Testis (tissue), 2 donors: ENCODE measurements at regions not wholly inside any gene's neighbourhood (a gene's known extent, or its start where the extent isn't known, plus 50 kb on each side); places are given as distances from the start of the nearest gene placed in this dataset.

ENCODE experiments used
- DNase-seq: peaks from one replicate; pipeline ENCODE4 v3.0.0-alpha.2; 2019
- H3K27ac ChIP-seq, 2 donors: fragments of 200-600 bp; sonication (generic); one replicate each; pipeline ENCODE4 v1.5.1; 2019
- H3K27me3 ChIP-seq: fragments of 200-600 bp; sonication (generic); one replicate; pipeline ENCODE4 v1.5.1; 2019
- H3K36me3 ChIP-seq: fragments of 200-600 bp; sonication (generic); one replicate; pipeline ENCODE4 v1.5.1; 2017; ENCODE audit warnings: low read depth; ENCODE audit errors: missing control alignments
- H3K4me1 ChIP-seq: fragments of 200-600 bp; sonication (generic); one replicate; pipeline ENCODE4 v1.5.1; 2019
- H3K4me3 ChIP-seq, 2 donors: fragments of 200-600 bp; sonication (generic); one replicate each; pipeline ENCODE4 v1.5.1; 2017 to 2019
- H3K9me3 ChIP-seq: fragments of 200-600 bp; sonication (generic); one replicate; pipeline ENCODE4 v1.5.1; 2017
- POLR2A ChIP-seq: fragments of 450-650 bp; IDR thresholded peaks from one replicate; pipeline ENCODE4 v1.6.1; 2017; ENCODE audit warnings: antibody characterized with exemption, mild to moderate bottlenecking, moderate library complexity
- WGBS, 2 donors: methylation state at CpG; one replicate each; pipeline ENCODE4 v1.1.5; 2018; 5-methylcytosine and 5-hydroxymethylcytosine counted together
- intact Hi-C: fragments of 100-400 bp; cut with DNase I; formaldehyde crosslinking; loops from one replicate; pipeline ENCODE4 v1.15.1; 2023; ENCODE audit warnings: low total_unique reads
- TF ChIP-seq, protein P1 (sequence below), 3 experiments: fragments of 450-650 bp in 2 of 3; fragments of 200-600 bp in 1 of 3; sonication (generic) in 1 of 3; IDR thresholded peaks; one replicate each; pipeline ENCODE4 v1.5.1; 2016 to 2019; ENCODE audit warnings: antibody characterized with exemption in 3 of 3, mild to moderate bottlenecking in 2 of 3, moderate library complexity in 1 of 3

DNA sequence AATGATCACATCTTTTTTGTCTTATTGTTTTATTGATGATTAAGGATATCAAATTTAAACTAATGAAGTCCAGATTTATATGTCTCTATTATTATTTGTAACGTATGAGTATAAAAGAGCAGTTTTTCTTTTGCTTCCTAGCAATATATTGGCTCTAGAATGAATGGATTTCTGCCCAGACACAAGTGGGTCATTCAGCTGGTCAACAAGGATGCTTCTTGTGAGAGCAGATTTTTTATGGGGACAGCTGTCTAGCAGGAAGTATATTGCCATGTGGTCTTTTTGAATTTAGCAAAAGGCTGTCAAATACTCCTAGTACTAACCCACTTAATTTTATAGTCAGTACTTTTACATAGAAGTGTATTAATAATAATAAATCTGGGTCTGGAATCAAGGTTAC is 1071.1 kb upstream of the FLRT2 start:
- no peak for DNase-seq
- H3K36me3 ChIP-seq = no peaks in the 10 kb centered on the region
- no peaks in the 10 kb centered on the region for H3K27me3 ChIP-seq
- H3K27ac ChIP-seq = no peak overlapping the region
- no peak for TF ChIP-seq POLR2A
- TF ChIP-seq, protein P1, sequence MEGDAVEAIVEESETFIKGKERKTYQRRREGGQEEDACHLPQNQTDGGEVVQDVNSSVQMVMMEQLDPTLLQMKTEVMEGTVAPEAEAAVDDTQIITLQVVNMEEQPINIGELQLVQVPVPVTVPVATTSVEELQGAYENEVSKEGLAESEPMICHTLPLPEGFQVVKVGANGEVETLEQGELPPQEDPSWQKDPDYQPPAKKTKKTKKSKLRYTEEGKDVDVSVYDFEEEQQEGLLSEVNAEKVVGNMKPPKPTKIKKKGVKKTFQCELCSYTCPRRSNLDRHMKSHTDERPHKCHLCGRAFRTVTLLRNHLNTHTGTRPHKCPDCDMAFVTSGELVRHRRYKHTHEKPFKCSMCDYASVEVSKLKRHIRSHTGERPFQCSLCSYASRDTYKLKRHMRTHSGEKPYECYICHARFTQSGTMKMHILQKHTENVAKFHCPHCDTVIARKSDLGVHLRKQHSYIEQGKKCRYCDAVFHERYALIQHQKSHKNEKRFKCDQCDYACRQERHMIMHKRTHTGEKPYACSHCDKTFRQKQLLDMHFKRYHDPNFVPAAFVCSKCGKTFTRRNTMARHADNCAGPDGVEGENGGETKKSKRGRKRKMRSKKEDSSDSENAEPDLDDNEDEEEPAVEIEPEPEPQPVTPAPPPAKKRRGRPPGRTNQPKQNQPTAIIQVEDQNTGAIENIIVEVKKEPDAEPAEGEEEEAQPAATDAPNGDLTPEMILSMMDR (IDR thresholded peaks at IDR 0.05) = no peak
- H3K4me3 ChIP-seq = no peak overlapping the region
- H3K4me1 ChIP-seq = no peaks in the 10 kb centered on the region
- intact Hi-C loops = no loop called here
- WGBS, 2 donors = 67 to 80% methylated on average over 1 of the region's 1 CpG
- H3K9me3 ChIP-seq = no peaks in the 10 kb centered on the region

DNA sequence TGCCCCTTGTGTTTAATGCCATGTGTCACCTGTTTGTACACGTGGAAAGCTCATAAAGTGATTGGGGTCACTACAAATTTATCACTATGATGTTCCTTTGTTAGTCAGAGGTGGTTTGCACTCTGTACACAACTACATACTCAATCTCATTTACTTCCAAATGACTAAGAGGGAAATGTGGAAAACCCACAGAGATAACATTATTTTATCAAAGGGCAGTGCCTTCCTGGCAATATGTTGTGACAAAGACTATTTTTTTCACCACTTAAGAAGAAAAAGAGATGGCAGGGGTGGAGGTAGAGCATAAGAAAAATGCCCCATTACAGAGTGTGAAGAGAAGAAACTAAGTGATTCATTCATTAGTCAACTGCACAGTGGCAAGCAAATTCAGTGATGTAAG is 1064.1 kb upstream of the FLRT2 start:
- DNase-seq = no peak
- Histone ChIP-seq H3K4me3 (no peak overlapping the region), H3K9me3 (no peaks in the 10 kb centered on the region), H3K4me1 (no peaks in the 10 kb centered on the region), H3K27me3 (no peaks in the 10 kb centered on the region), H3K27ac (no peak overlapping the region), H3K36me3 (no peaks in the 10 kb centered on the region)
- no peak for TF ChIP-seq POLR2A
- TF ChIP-seq, protein P1 (IDR thresholded peaks at IDR 0.05) = no peak
- WGBS, 2 donors = 52 to 62% methylated on average over 1 of the region's 1 CpG
- intact Hi-C loops = no loop called here

DNA sequence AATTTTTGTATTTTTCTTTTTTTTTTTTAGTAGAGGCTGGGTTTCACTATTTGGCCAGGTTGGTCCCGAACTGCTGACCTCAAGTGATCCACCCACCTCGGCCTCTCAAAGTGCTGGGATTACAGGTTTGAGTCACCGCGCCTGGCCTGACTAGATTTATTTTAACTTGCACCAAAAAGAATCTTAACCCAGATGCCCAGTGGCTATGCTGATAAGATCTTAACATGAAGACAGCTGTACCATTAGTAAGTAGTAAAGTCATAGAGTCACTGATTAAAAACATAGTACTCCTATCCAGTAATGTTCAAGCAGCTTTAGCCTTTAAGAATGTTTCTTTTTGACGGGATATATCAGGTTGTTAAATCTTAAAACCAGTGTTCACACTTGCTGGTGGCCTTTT is 1061.8 kb upstream of the FLRT2 start:
- intact Hi-C loops = no loop called here
- DNase-seq = no peak
- Histone ChIP-seq H3K27me3 (no peaks in the 10 kb centered on the region), H3K4me1 (no peaks in the 10 kb centered on the region), H3K27ac (no peak overlapping the region), H3K4me3 (no peak overlapping the region), H3K9me3 (no peaks in the 10 kb centered on the region), H3K36me3 (no peaks in the 10 kb centered on the region)
- no peak for TF ChIP-seq POLR2A
- TF ChIP-seq, protein P1 (IDR thresholded peaks at IDR 0.05) = no peak
- WGBS, 2 donors = 65 to 69% methylated on average over 5 of the region's 5 CpGs

DNA sequence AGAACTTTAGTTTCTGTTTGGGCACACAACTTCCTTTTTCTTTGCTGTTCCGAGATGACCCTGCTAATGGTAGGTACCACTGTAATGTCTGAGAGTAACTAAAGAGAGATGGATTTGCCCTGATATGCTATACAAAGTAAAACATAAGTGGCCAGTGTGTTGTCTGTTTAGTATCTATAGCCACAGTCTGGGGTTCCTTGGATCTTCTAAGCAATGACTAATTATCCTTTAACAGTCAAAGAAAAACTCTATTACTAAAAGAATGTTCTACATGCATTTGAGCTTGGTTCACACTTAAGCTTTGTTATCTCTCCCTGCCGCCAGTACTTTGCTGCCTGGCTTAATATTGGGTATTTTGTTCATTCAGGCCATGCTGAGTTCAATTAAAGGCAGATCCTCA is 1051.9 kb upstream of the FLRT2 start:
- WGBS, 2 donors = 79 to 83% methylated on average over 2 of the region's 2 CpGs
- Histone ChIP-seq H3K4me1 (no peaks in the 10 kb centered on the region), H3K4me3 (no peak overlapping the region), H3K27me3 (no peaks in the 10 kb centered on the region), H3K27ac (no peak overlapping the region), H3K36me3 (no peaks in the 10 kb centered on the region), H3K9me3 (no peaks in the 10 kb centered on the region)
- no peak for TF ChIP-seq POLR2A
- TF ChIP-seq, protein P1 (IDR thresholded peaks at IDR 0.05) = no peak
- intact Hi-C loops = no loop called here
- DNase-seq = no peak

DNA sequence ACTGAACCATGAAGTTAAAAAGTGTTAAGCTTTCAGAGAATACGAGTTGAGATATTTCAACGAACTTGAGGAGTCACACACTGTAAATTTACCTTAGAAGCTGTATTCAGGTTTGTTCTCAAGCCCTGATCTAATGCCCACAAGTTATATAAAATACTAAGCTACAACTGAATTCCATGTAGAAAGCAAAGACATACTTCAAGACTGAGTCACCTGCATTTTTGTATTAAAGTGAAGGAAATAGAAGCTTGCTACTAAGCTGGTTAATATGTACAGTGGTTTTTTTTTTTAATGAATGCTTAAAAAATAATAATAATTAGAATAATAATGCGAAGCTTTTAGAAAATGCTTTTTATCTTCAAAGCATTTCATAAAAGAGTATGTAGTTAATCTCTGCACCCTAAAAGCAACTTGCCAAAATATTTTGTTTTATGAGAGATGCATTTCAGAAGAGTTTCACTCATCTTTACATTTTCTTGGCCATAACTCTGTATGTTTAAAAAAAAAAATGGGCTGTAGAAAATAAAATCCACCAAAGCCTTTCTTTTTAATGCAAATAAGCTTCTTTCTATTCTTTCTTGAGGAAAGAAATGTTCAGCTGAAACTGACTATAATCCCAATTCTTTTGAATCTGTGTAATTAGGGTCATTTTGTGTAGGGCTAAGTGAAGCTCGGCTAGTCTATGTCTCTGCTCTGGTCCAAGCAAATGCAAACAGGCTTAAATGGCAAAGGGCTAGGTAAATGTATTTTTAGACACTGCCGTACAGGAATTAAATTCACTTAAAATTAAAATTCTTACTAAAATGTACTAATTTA is 1047.5 kb upstream of the FLRT2 start:
- no peaks in the 10 kb centered on the region for H3K4me1 ChIP-seq
- no peak overlapping the region for H3K4me3 ChIP-seq
- intact Hi-C loops = no loop called here
- no peaks in the 10 kb centered on the region for H3K36me3 ChIP-seq
- 73 to 78% methylated on average over 5 of the region's 5 CpGs for WGBS, 2 donors
- no peak for DNase-seq
- no peak overlapping the region for H3K27ac ChIP-seq
- TF ChIP-seq, protein P1 (IDR thresholded peaks at IDR 0.05) = no peak
- TF ChIP-seq POLR2A = no peak
- H3K27me3 ChIP-seq = no peaks in the 10 kb centered on the region
- no peaks in the 10 kb centered on the region for H3K9me3 ChIP-seq
